ENCODE measurements at regions not wholly inside any gene's neighbourhood (a gene's known extent, or its start where the extent isn't known, plus 50 kb on each side); places are given as distances from the start of the nearest gene placed in this dataset.

DNA sequence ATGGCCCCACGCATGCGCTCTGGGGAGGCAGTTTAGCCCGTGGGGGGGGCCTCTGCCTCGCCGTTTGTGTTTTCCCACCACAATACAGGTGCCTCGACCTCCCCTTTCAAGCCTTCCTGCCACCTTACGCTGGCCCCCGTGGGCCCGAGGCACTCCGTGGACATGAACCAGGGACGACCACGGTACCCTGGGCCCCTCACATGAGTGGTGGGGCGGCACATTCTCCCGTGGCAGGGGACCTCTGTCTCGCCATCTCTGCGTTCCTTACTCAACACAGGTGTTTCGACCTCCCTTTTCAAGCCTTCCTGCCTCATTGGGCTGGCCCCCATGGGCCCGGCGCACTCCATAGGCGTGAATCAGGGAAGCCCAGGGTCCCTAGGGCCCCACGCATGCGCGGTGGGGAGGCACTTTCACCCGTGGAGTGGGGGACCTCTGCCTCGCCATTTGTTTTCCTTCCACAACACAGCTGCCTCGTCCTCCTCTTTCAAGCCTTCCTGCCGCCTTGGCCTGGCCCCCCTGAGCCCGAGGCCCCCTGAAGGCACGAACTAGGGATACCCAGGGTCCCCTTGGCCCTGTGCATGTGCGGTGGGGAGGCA lies 339.5 kb downstream of the ALG10 start:
- TF ChIP-seq, protein P1, sequence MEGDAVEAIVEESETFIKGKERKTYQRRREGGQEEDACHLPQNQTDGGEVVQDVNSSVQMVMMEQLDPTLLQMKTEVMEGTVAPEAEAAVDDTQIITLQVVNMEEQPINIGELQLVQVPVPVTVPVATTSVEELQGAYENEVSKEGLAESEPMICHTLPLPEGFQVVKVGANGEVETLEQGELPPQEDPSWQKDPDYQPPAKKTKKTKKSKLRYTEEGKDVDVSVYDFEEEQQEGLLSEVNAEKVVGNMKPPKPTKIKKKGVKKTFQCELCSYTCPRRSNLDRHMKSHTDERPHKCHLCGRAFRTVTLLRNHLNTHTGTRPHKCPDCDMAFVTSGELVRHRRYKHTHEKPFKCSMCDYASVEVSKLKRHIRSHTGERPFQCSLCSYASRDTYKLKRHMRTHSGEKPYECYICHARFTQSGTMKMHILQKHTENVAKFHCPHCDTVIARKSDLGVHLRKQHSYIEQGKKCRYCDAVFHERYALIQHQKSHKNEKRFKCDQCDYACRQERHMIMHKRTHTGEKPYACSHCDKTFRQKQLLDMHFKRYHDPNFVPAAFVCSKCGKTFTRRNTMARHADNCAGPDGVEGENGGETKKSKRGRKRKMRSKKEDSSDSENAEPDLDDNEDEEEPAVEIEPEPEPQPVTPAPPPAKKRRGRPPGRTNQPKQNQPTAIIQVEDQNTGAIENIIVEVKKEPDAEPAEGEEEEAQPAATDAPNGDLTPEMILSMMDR (IDR thresholded peaks at IDR 0.05; ENCODE audit: low read length), result no peak
- no peak for TF ChIP-seq EZH2 (IDR thresholded peaks at IDR 0.05; ENCODE audit: borderline replicate concordance, low read length)
